ENCODE measurements at regions not wholly inside any gene's neighbourhood (a gene's known extent, or its start where the extent isn't known, plus 50 kb on each side); places are given as distances from the start of the nearest gene placed in this dataset.

GRCh38 chr13:40863723-40864122 lies 74.3 kb downstream of the SLC25A15 start:
- TF ChIP-seq EZH2 (optimal IDR thresholded peaks at IDR 0.05; ENCODE audit: low read depth, low read length) (no peak), CTCF (IDR thresholded peaks at IDR 0.05; ENCODE audit: low read length) (no peak), EZH2phosphoT487 (IDR thresholded peaks at IDR 0.05; ENCODE audit: low read length) (no peak)
